ENCODE measurements at regions not wholly inside any gene's neighbourhood (a gene's known extent, or its start where the extent isn't known, plus 50 kb on each side); places are given as distances from the start of the nearest gene placed in this dataset.

DNA sequence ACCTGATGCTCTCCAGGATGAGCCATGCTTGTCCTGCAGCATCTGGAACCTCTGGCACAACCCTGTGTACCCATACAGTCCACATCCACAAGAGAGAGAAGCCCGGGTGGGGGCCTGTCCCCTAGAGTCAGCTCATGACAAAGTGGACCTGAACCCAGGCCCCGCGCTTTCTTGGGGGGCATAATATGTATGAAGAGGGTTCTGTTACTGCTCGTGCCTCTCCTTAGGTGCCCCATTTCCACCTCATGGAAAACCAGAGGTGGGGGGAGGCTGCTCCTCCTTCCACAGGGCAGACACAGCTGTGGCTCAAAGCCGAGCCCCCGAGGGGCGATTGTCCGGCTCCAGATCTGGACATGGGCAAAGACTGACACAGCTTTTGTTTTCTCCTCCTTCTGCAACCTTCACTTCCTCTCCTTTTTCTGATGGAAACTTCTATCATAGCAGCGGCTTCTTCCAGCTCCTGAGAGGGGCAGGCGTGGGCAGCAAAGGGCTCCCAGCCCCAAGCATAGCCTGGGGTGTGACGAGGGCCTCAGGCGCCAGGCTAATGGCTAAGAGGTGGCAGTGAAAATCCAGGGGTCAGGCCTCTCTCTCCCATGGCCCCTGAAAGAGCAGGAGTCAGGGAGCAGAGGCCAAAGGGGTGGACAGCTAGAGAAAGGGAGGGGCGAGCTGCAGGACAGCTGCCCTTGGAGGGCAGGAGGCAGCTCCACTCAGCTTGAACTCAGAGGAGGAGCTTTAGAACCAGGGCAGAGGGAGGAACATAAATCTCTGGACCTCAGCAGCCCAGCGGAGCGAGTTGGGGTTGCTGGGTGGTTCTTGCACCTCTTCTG lies 155.5 kb downstream of the ZFP36L2 start:
- H3K36me3 ChIP-seq (ENCODE audit: control insufficient read depth, low read length), result no peaks in the 10 kb centered on the region
- no peaks in the 10 kb centered on the region for H3K9me2 ChIP-seq (replicated peaks; ENCODE audit: control insufficient read depth, low read length)
- H4K20me1 ChIP-seq (ENCODE audit: control insufficient read depth, insufficient read depth, low read depth, low read length), result no peaks in the 10 kb centered on the region
- no peak overlapping the region for H3K4me2 ChIP-seq (ENCODE audit: low read length)
- H3K27me3 ChIP-seq (ENCODE audit: control insufficient read depth, low read length), result no peaks in the 10 kb centered on the region
- H3K9me3 ChIP-seq (ENCODE audit: control insufficient read depth, insufficient read depth, low read length), result no peaks in the 10 kb centered on the region
- no peaks in the 10 kb centered on the region for H3K4me1 ChIP-seq (ENCODE audit: control insufficient read depth, low read length)
- H3K79me2 ChIP-seq (ENCODE audit: control insufficient read depth, low read length), result no peaks in the 10 kb centered on the region
- H3K27ac ChIP-seq (ENCODE audit: low read depth, low read length), result no peak overlapping the region
- no peak overlapping the region for H3K4me3 ChIP-seq (ENCODE audit: low read length)
- no peak for TF ChIP-seq EZH2phosphoT487 (IDR thresholded peaks at IDR 0.05; ENCODE audit: borderline replicate concordance, low read length)
- TF ChIP-seq, protein P1, sequence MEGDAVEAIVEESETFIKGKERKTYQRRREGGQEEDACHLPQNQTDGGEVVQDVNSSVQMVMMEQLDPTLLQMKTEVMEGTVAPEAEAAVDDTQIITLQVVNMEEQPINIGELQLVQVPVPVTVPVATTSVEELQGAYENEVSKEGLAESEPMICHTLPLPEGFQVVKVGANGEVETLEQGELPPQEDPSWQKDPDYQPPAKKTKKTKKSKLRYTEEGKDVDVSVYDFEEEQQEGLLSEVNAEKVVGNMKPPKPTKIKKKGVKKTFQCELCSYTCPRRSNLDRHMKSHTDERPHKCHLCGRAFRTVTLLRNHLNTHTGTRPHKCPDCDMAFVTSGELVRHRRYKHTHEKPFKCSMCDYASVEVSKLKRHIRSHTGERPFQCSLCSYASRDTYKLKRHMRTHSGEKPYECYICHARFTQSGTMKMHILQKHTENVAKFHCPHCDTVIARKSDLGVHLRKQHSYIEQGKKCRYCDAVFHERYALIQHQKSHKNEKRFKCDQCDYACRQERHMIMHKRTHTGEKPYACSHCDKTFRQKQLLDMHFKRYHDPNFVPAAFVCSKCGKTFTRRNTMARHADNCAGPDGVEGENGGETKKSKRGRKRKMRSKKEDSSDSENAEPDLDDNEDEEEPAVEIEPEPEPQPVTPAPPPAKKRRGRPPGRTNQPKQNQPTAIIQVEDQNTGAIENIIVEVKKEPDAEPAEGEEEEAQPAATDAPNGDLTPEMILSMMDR (IDR thresholded peaks at IDR 0.05; ENCODE audit: low read depth, low read length, poor library complexity, severe bottlenecking), result no peak
- no peaks in the 10 kb centered on the region for H3F3A ChIP-seq (ENCODE audit: control insufficient read depth, insufficient read depth)

DNA sequence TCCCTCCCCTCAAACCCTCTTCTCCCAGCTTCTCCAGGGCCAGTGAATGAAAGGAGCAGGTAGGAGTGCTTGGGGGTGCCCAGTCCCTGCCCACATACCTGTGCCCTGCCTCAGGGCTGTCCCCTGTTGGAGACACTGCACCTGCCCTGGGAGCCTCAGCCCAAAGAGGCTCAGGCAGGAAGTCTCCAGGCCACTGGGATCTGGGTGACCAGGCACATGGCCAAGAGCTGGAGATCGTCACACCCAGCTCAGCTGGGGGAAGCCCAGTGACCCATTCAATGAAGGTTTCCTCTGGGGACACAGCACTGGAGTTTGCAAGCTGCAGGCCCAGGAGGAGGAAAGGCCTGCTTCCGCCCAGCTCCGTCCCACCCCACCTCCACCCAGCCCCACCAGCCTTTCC lies 156.4 kb downstream of the ZFP36L2 start:
- Histone ChIP-seq H3K4me3 (ENCODE audit: low read length) (no peak overlapping the region), H4K20me1 (ENCODE audit: control insufficient read depth, insufficient read depth, low read depth, low read length) (no peaks in the 10 kb centered on the region), H3K4me1 (ENCODE audit: control insufficient read depth, low read length) (no peaks in the 10 kb centered on the region), H3K9me2 (replicated peaks; ENCODE audit: control insufficient read depth, low read length) (no peaks in the 10 kb centered on the region), H3K27me3 (ENCODE audit: control insufficient read depth, low read length) (no peaks in the 10 kb centered on the region), H3K9me3 (ENCODE audit: control insufficient read depth, insufficient read depth, low read length) (no peaks in the 10 kb centered on the region), H3K4me2 (ENCODE audit: low read length) (no peak overlapping the region), H3K27ac (ENCODE audit: low read depth, low read length) (no peak overlapping the region), H3K79me2 (ENCODE audit: control insufficient read depth, low read length) (no peaks in the 10 kb centered on the region), H3F3A (ENCODE audit: control insufficient read depth, insufficient read depth) (no peaks in the 10 kb centered on the region), H3K36me3 (ENCODE audit: control insufficient read depth, low read length) (no peaks in the 10 kb centered on the region)
- no peak for TF ChIP-seq EZH2phosphoT487 (IDR thresholded peaks at IDR 0.05; ENCODE audit: borderline replicate concordance, low read length)
- TF ChIP-seq, protein P1 (IDR thresholded peaks at IDR 0.05; ENCODE audit: low read depth, low read length, poor library complexity, severe bottlenecking), result no peak

DNA sequence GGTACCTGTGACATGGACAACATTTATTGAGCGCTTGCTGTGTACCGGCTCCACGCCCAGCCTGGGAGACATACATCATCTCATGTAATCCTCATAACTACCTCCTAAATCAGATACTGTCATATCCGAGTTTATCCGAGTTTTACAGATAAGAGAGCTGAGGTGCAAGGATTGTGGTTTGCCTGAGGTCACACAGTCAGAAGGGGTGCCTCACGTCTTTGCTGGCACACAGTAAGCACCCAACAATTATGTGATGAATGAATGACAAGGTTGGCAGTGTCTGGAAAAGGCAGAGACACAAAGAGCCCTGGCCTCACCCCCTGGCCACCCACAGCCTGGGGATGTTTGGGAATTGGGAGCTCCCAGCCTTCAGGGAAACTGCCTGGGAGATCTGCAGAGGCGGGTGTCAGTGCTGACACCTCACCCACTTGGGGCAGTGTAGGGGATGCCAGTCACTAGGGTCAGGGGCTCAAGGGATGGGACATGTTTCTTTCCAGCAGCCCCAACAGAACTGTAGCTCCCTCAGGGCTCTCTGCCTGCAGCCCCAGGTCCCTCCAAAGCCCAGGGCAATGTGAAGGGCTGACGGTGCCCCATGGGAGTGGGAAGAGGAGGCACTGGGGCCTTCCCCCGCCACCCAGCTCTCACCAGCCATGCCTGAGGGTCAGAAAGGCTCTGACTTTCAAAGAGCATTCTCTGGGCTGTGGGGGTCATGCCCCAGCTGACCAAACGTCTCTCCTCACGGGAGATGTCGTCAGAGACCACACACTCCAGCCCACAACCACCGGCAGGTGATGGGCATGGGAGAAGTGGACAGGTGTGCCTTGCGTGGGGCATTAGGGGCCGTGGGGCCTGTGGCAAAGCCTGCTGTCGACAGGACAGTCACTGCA lies 157.5 kb downstream of the ZFP36L2 start:
- Histone ChIP-seq H3K79me2 (ENCODE audit: control insufficient read depth, low read length) (no peaks in the 10 kb centered on the region), H3K36me3 (ENCODE audit: control insufficient read depth, low read length) (no peaks in the 10 kb centered on the region), H4K20me1 (ENCODE audit: control insufficient read depth, insufficient read depth, low read depth, low read length) (no peaks in the 10 kb centered on the region), H3K9me2 (replicated peaks; ENCODE audit: control insufficient read depth, low read length) (no peaks in the 10 kb centered on the region), H3K4me3 (ENCODE audit: low read length) (no peak overlapping the region), H3F3A (ENCODE audit: control insufficient read depth, insufficient read depth) (no peaks in the 10 kb centered on the region), H3K27ac (ENCODE audit: low read depth, low read length) (no peak overlapping the region), H3K27me3 (ENCODE audit: control insufficient read depth, low read length) (no peaks in the 10 kb centered on the region), H3K4me2 (ENCODE audit: low read length) (no peak overlapping the region), H3K9me3 (ENCODE audit: control insufficient read depth, insufficient read depth, low read length) (no peaks in the 10 kb centered on the region), H3K4me1 (ENCODE audit: control insufficient read depth, low read length) (no peaks in the 10 kb centered on the region)
- TF ChIP-seq, protein P1 (IDR thresholded peaks at IDR 0.05; ENCODE audit: low read depth, low read length, poor library complexity, severe bottlenecking), result no peak
